Memory B cell (primary cell): ENCODE measurements at regions not wholly inside any gene's neighbourhood (a gene's known extent, or its start where the extent isn't known, plus 50 kb on each side); places are given as distances from the start of the nearest gene placed in this dataset.

Experiments used
- ATAC-seq: fragments of 150-1000 bp; cut with Tn5 transposase; 2 replicates; pipeline ENCODE4 v1.10.0; 2021; ENCODE audit warnings: low read depth, mild to moderate bottlenecking, moderate library complexity
- DNase-seq, 2 donors: peaks; one replicate each; pipeline ENCODE4 v3.0.0; 2022; ENCODE audit warnings: low spot score in 2 of 2
- H3K27ac Mint-ChIP-seq: one replicate; pipeline ENCODE4 v1.8.0; 2022; ENCODE audit warnings: mild to moderate bottlenecking, moderate library complexity, mixed read lengths
- H3K27me3 Mint-ChIP-seq: one replicate; pipeline ENCODE4 v1.8.0; 2022; ENCODE audit warnings: mixed read lengths
- H3K36me3 Mint-ChIP-seq: one replicate; pipeline ENCODE4 v1.8.0; 2022; ENCODE audit warnings: mild to moderate bottlenecking, mixed read lengths
- H3K4me1 Mint-ChIP-seq: one replicate; pipeline ENCODE4 v1.8.0; 2022; ENCODE audit warnings: mixed read lengths
- H3K4me3 Mint-ChIP-seq: one replicate; pipeline ENCODE4 v1.8.0; 2022; ENCODE audit warnings: mild to moderate bottlenecking, moderate library complexity, mixed read lengths
- H3K9me3 Mint-ChIP-seq: one replicate; pipeline ENCODE4 v1.8.0; 2022; ENCODE audit warnings: mixed read lengths

DNA sequence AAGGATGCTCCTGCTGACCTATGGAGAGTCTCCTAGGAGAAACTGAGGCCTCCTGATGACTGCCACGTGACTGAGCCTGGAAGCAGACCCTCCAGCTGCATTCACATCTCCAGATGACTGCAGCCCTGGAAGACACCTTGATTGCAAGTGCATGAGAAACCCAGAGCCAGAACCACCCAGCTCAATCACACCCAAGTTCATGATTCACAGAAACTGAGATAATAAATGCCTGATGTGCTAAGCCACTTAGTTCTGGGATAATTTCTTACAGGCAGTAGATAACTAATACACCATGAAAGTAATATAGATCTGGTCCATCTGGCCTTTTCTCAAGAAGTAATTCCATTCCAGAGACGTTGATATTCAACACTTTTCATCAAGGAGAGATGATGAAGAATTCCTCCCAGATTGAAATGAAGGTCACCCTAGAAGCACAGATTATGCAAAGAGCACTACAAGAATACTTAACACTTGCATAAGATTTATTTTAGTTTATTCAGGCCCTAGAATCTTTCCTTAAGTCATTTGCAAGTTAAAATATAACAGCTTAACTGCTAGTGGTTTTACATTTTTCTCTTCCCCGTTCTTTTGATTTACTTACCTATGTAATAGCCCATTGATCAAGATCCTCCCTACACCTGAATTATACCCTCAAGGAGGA, 208.2 kb upstream of the INHBA start:
- H3K4me3 Mint-ChIP-seq, result no peak overlapping the region
- ATAC-seq (no peak), DNase-seq (no peak)
- peak overlapping the region; percentile 12 for H3K27ac Mint-ChIP-seq
- no peaks in the 10 kb centered on the region for H3K9me3 Mint-ChIP-seq
- H3K4me1 Mint-ChIP-seq, result peaks cover 20% of the 10 kb centered on the region
- no peaks in the 10 kb centered on the region for H3K36me3 Mint-ChIP-seq
- H3K27me3 Mint-ChIP-seq, result no peaks in the 10 kb centered on the region

DNA sequence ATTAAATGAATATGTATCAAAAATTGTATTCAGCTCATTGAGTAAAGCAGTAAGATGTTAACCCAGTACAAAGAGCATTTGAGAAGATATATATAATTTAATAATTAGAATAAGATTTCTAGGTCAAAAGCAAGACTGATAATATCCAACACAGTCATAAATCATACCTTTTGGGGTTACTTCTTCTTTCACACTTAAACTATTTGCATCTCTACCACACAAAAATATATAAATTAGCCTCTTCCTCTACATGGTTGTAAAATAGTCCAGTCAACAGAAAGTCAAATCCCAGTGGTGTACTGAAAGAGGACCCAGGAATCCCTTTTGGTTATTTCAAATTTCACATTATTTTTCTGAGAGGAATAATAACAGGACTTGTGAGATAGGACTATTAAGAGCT, 204.6 kb upstream of the INHBA start:
- Mint-ChIP-seq H3K27me3 (no peaks in the 10 kb centered on the region), H3K27ac (no peak overlapping the region), H3K9me3 (peaks cover 7% of the 10 kb centered on the region), H3K4me1 (peaks cover 23% of the 10 kb centered on the region), H3K36me3 (peaks cover 2% of the 10 kb centered on the region), H3K4me3 (no peak overlapping the region)
- peak; percentile 70 for ATAC-seq
- no peak for DNase-seq

GRCh38 chr7:41900532-41900931, 197.6 kb upstream of the INHBA start:
- H3K27ac Mint-ChIP-seq, result no peak overlapping the region
- DNase-seq (no peak), ATAC-seq (no peak)
- H3K4me3 Mint-ChIP-seq, result no peak overlapping the region
- H3K27me3 Mint-ChIP-seq, result no peaks in the 10 kb centered on the region
- H3K9me3 Mint-ChIP-seq, result peaks cover 8% of the 10 kb centered on the region
- H3K36me3 Mint-ChIP-seq, result peaks cover 2% of the 10 kb centered on the region
- no peaks in the 10 kb centered on the region for H3K4me1 Mint-ChIP-seq

GRCh38 chr7:41899823-41900433, 197.0 kb upstream of the INHBA start:
- no peaks in the 10 kb centered on the region for H3K27me3 Mint-ChIP-seq
- peaks cover 2% of the 10 kb centered on the region for H3K36me3 Mint-ChIP-seq
- no peak for DNase-seq
- H3K9me3 Mint-ChIP-seq, result peaks cover 8% of the 10 kb centered on the region
- H3K27ac Mint-ChIP-seq, result no peak overlapping the region
- ATAC-seq, result no peak
- no peak overlapping the region for H3K4me3 Mint-ChIP-seq
- no peaks in the 10 kb centered on the region for H3K4me1 Mint-ChIP-seq

DNA sequence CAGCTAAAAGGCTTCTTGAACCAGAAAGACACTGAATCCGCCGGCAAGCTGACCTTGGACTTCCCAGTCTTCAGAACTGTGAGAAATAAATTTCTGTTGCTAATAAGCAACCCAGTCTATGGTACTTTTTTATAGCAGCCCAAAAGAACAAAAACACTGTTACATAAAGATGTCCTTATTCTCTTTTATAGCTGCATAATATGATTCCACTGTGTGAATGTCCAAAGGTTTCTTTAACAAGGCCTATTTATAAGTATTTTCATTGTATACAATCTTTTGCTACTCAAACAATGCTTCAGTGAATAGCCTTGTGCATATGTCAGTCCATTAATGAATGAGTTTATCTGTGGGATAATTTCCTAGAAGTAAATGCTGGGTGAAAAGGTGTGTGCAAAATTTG, 190.8 kb upstream of the INHBA start:
- Mint-ChIP-seq H3K27me3 (no peaks in the 10 kb centered on the region), H3K9me3 (peaks cover 3% of the 10 kb centered on the region), H3K36me3 (peaks cover 1% of the 10 kb centered on the region), H3K4me1 (peaks cover 21% of the 10 kb centered on the region), H3K4me3 (no peak overlapping the region), H3K27ac (no peak overlapping the region)
- no peak for DNase-seq
- ATAC-seq, result no peak

GRCh38 chr7:41892356-41893100, 189.6 kb upstream of the INHBA start:
- DNase-seq, result no peak
- no peak for ATAC-seq
- no peaks in the 10 kb centered on the region for H3K9me3 Mint-ChIP-seq
- H3K4me3 Mint-ChIP-seq, result no peak overlapping the region
- H3K27ac Mint-ChIP-seq, result no peak overlapping the region
- H3K4me1 Mint-ChIP-seq, result peaks cover 29% of the 10 kb centered on the region
- H3K36me3 Mint-ChIP-seq, result no peaks in the 10 kb centered on the region
- H3K27me3 Mint-ChIP-seq, result no peaks in the 10 kb centered on the region

DNA sequence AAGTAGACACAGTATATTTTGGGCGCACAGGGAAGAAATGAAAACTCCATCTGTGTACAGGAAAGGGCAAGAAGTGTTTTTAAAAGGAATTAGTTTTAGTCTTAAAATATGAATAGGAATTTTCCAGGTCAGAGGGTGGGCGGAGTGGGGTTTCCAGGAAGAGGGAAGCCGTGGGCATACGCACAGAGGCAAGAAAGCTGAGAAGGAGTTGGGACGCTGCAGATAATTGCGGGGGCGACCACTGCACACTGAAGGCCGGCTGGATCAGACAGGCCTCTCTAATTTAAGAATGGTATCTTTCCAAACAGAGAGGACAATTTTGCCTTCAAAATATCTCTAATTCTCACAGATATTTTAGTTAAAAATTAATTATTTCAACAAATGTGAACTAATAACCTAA, 189.1 kb upstream of the INHBA start:
- H3K27ac Mint-ChIP-seq, result no peak overlapping the region
- no peaks in the 10 kb centered on the region for H3K27me3 Mint-ChIP-seq
- H3K9me3 Mint-ChIP-seq, result no peaks in the 10 kb centered on the region
- peaks cover 34% of the 10 kb centered on the region for H3K4me1 Mint-ChIP-seq
- DNase-seq (no peak), ATAC-seq (no peak)
- H3K4me3 Mint-ChIP-seq, result no peak overlapping the region
- H3K36me3 Mint-ChIP-seq, result no peaks in the 10 kb centered on the region

- Mint-ChIP-seq H3K27me3 (no peaks in the 10 kb centered on the region), H3K4me3 (no peak overlapping the region), H3K27ac (peak overlapping the region; percentile 64), H3K36me3 (no peaks in the 10 kb centered on the region), H3K4me1 (peaks cover 39% of the 10 kb centered on the region), H3K9me3 (no peaks in the 10 kb centered on the region)
- DNase-seq (no peak), ATAC-seq (no peak)
Measured at GRCh38 chr7:41890631-41891274, 187.9 kb upstream of the INHBA start.

DNA sequence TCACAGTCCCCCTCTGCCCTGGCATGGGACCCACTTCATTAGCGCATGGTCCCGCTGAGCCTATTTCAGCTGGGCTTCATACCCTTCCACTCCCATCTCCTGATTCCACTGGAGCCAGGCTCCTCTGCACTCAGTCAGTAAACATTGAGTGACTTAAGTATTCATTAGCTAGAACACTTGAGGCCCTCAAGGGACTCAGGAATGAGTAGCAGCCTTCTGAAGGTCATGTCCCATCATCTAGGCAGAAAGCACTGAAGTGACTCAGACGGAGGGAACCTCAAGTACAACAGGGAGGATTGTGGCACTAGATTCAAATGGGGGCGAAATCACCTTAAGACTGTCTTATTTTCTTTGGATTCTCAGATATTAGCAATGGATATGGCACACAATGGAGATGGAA, 186.6 kb upstream of the INHBA start:
- H3K27me3 Mint-ChIP-seq, result no peaks in the 10 kb centered on the region
- peak overlapping the region; percentile 52 for H3K4me3 Mint-ChIP-seq
- DNase-seq (no peak), ATAC-seq (no peak)
- H3K36me3 Mint-ChIP-seq, result no peaks in the 10 kb centered on the region
- peaks cover 1% of the 10 kb centered on the region for H3K9me3 Mint-ChIP-seq
- peaks cover 49% of the 10 kb centered on the region for H3K4me1 Mint-ChIP-seq
- peak overlapping the region; percentile 64 for H3K27ac Mint-ChIP-seq

- H3K27ac Mint-ChIP-seq, result peak overlapping the region; percentile 64
- no peaks in the 10 kb centered on the region for H3K27me3 Mint-ChIP-seq
- ATAC-seq (peak; percentile 87), DNase-seq (no peak)
- H3K4me3 Mint-ChIP-seq, result peak overlapping the region; percentile 52
- H3K9me3 Mint-ChIP-seq, result peaks cover 1% of the 10 kb centered on the region
- no peaks in the 10 kb centered on the region for H3K36me3 Mint-ChIP-seq
- H3K4me1 Mint-ChIP-seq, result peaks cover 49% of the 10 kb centered on the region
Measured at GRCh38 chr7:41889040-41889439, 186.2 kb upstream of the INHBA start.

DNA sequence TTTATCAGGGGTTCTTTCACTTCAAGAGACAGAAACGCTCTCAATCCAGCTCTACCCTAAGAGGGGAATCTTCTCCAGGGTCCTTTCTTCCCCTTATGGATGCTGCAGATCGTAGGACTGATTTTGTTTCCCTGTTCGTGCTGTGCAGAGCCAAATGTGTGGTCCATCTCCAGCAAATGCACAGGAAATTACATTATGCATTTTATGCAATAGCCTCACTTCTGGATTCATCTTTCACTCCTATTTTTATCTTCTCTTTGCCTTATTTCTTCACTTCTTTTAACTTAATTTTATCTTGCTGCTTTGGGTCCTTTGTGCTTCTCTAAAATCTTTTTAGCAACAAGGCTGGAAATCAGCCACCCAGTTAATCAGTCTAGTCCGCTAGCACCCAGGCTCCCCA, 184.5 kb upstream of the INHBA start:
- peak overlapping the region; percentile 14 for H3K27ac Mint-ChIP-seq
- H3K36me3 Mint-ChIP-seq, result no peaks in the 10 kb centered on the region
- H3K4me3 Mint-ChIP-seq, result no peak overlapping the region
- ATAC-seq (no peak), DNase-seq (no peak)
- H3K4me1 Mint-ChIP-seq, result peaks cover 56% of the 10 kb centered on the region
- peaks cover 1% of the 10 kb centered on the region for H3K9me3 Mint-ChIP-seq
- H3K27me3 Mint-ChIP-seq, result no peaks in the 10 kb centered on the region

DNA sequence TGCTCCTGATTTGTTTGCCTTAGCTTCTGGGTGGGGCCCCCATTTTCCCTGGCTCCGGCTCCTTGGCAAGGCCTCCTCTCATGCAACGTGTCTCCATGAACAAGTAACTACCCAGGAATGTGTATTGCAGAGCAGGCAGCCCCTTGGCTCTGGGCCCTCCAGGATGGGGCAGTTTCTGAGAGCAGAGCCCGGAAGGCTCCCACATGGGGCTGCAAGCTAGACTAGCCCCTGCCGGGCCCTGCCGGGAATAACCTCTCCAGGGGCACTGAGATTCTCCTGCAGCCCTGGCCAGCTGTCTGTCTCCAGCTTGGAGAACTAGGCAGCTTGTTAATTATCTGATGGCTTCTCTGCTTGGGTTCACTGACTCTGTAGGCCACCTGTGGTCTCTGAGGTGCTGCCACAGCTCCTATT, 184.0 kb upstream of the INHBA start:
- Mint-ChIP-seq H3K4me1 (peaks cover 61% of the 10 kb centered on the region), H3K27ac (peak overlapping the region; percentile 14), H3K9me3 (peaks cover 1% of the 10 kb centered on the region), H3K27me3 (no peaks in the 10 kb centered on the region), H3K36me3 (no peaks in the 10 kb centered on the region), H3K4me3 (no peak overlapping the region)
- DNase-seq, result no peak
- no peak for ATAC-seq

DNA sequence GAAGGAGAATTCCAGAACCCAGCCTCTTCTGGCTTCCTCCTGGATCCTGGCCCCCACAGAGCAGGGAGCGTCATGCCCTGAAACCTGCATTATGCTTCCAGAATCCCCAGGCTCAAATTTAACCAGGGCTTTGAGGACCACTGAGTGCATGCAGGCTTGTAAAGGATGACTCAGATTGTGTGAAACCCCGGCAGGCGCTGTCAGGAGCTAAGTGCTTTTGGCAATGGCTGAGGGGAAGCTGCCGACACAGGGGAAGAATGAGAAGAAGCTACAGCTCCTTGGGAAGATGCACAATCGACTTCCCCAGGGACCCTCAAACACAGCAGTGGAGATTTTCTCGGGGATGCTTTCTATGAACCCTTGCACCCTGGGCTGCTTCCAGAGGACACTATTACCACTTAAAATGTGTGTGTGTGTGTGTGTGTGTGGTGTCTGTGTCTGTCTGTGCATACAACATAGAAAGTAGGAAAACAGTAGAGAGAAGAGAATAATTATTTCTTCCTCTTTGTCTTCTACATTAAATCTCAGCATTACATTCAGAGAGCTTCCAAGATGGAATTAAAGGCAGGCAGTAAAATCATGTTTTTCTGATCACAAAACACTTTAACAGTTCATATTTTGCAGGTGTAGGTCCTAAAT, 183.5 kb upstream of the INHBA start:
- H3K9me3 Mint-ChIP-seq, result peaks cover 1% of the 10 kb centered on the region
- H3K4me1 Mint-ChIP-seq, result peaks cover 58% of the 10 kb centered on the region
- no peak overlapping the region for H3K4me3 Mint-ChIP-seq
- H3K27me3 Mint-ChIP-seq, result no peaks in the 10 kb centered on the region
- ATAC-seq (no peak), DNase-seq (no peak)
- no peak overlapping the region for H3K27ac Mint-ChIP-seq
- no peaks in the 10 kb centered on the region for H3K36me3 Mint-ChIP-seq

- Mint-ChIP-seq H3K36me3 (no peaks in the 10 kb centered on the region), H3K27me3 (no peaks in the 10 kb centered on the region), H3K4me3 (no peak overlapping the region), H3K4me1 (peaks cover 54% of the 10 kb centered on the region), H3K27ac (no peak overlapping the region), H3K9me3 (peaks cover 1% of the 10 kb centered on the region)
- no peak for ATAC-seq
- DNase-seq, result no peak
Measured at GRCh38 chr7:41885748-41886147, 182.9 kb upstream of the INHBA start.
